ENCODE measurements at regions not wholly inside any gene's neighbourhood (a gene's known extent, or its start where the extent isn't known, plus 50 kb on each side); places are given as distances from the start of the nearest gene placed in this dataset.
"Not testable (repeated sequence)": the region's sequence is repeated elsewhere in the genome, so short reads cannot be mapped to it uniquely, and the experiment has no call there.

- no peak for FAIRE-seq
These were observed 170.4 kb downstream of the PTPRC start for GRCh38 chr1:198809247-198809646.

GRCh38 chr1:198811449-198811848 is 172.6 kb downstream of the PTPRC start:
- FAIRE-seq, result no peak

GRCh38 chr1:198823626-198824025 is 184.8 kb downstream of the PTPRC start:
- FAIRE-seq, result no peak

GRCh38 chr1:198825254-198825653 is 186.4 kb downstream of the PTPRC start:
- no peak for FAIRE-seq

GRCh38 chr1:198829356-198829755 is 190.5 kb downstream of the PTPRC start:
- no peak for FAIRE-seq

GRCh38 chr1:198829944-198830343 is 191.1 kb downstream of the PTPRC start:
- FAIRE-seq, result no peak

GRCh38 chr1:198830412-198830811 is 191.6 kb downstream of the PTPRC start:
- no peak for FAIRE-seq

GRCh38 chr1:198833706-198834503 is 195.1 kb downstream of the PTPRC start:
- no peak for FAIRE-seq

- FAIRE-seq, result no peak
These were observed 198.6 kb downstream of the PTPRC start for GRCh38 chr1:198837278-198838021.

GRCh38 chr1:198838022-198838342 is 199.1 kb downstream of the PTPRC start:
- FAIRE-seq, result no peak

GRCh38 chr1:198841477-198841876 is 202.6 kb downstream of the PTPRC start:
- FAIRE-seq, result no peak

GRCh38 chr1:198842686-198843085 is 203.8 kb downstream of the PTPRC start:
- FAIRE-seq, result no peak

GRCh38 chr1:198845271-198845670 is 206.4 kb downstream of the PTPRC start:
- FAIRE-seq, result no peak

- FAIRE-seq, result no peak
These were observed 207.0 kb downstream of the PTPRC start for GRCh38 chr1:198845851-198846250.

GRCh38 chr1:198846556-198846955 is 207.7 kb downstream of the PTPRC start:
- no peak for FAIRE-seq

GRCh38 chr1:198848206-198848605 is 209.4 kb downstream of the PTPRC start:
- no peak for FAIRE-seq

GRCh38 chr1:198848649-198849048 is 209.8 kb downstream of the PTPRC start:
- no peak for FAIRE-seq

- no peak for FAIRE-seq
These were observed 210.3 kb downstream of the PTPRC start for GRCh38 chr1:198849093-198849492.

- no peak for FAIRE-seq
These were observed 211.4 kb downstream of the PTPRC start for GRCh38 chr1:198850196-198850595.

GRCh38 chr1:198850966-198851365 is 212.1 kb downstream of the PTPRC start:
- FAIRE-seq, result not testable (repeated sequence)

- no peak for FAIRE-seq
These were observed 217.8 kb downstream of the PTPRC start for GRCh38 chr1:198856601-198857000.

- FAIRE-seq, result no peak
These were observed 219.2 kb downstream of the PTPRC start for GRCh38 chr1:198858033-198858432.

- FAIRE-seq, result no peak
These were observed 221.5 kb downstream of the PTPRC start for GRCh38 chr1:198860371-198860770.

- FAIRE-seq, result no peak
These were observed 222.8 kb downstream of the PTPRC start for GRCh38 chr1:198861636-198862035.

- FAIRE-seq, result no peak
These were observed 225.9 kb downstream of the PTPRC start for GRCh38 chr1:198864695-198865094.
